ENCODE measurements at regions not wholly inside any gene's neighbourhood (a gene's known extent, or its start where the extent isn't known, plus 50 kb on each side); places are given as distances from the start of the nearest gene placed in this dataset.

DNA sequence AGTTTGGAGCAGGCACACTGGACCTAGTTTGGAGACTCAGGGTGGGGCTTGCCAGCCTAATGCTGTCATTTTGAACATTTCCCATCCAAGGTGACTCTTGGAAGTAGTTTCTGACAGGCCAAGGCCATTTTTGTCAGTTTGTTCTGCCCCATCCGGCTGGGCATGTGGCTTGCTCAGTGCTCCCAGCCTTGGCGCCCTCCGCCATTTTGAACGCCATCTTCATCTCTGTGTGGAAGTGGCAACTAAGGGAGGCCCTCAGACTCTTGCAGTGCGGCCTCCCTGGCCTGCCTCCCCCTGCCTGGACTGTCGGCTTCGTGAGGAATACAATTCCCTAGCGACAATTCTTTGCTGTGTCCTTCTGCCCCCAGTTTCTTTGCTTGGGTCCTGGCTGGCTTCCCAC is 150.6 kb upstream of the RGMA start:
- TF ChIP-seq CTCF (IDR thresholded peaks at IDR 0.05) (no peak), POLR2A (IDR thresholded peaks at IDR 0.05) (no peak)
